ENCODE measurements at regions not wholly inside any gene's neighbourhood (a gene's known extent, or its start where the extent isn't known, plus 50 kb on each side); places are given as distances from the start of the nearest gene placed in this dataset.
A peak's percentile ranks its signal among the peaks of the same experiment; 100 is the strongest.

DNA sequence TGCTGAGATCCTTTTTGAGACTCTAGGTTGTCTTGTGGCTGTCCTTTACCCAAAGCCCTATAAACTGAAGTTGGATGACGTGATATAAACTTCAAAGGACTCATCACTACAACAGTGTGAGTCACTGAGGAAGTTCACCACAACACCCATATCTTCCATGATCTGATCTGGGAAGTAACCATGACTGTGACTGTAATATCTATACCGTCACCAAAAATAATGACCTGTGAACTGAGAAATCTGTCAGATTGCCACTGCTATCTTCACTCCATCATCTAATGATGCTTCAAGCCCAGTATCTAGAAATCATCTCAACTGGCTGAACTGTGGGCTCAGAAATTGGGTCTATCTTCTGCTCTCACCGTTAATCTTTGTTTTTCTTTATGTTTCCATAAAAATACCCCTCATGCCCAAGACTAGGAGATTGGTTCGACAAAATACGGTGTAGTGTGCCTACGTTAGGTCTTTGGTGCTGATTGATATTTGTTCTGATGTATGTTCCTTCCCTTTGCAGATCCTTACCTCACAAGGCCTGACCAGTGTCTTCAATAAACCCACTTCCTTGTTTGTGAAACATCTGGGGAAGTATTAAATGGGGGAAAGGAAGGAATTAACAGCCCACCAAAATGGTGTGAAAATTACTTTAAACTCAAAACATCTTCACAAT, 78.2 kb downstream of the MYL12B start:
- WGBS, 2 donors = 81 to 83% methylated on average over 6 of the region's 6 CpGs

DNA sequence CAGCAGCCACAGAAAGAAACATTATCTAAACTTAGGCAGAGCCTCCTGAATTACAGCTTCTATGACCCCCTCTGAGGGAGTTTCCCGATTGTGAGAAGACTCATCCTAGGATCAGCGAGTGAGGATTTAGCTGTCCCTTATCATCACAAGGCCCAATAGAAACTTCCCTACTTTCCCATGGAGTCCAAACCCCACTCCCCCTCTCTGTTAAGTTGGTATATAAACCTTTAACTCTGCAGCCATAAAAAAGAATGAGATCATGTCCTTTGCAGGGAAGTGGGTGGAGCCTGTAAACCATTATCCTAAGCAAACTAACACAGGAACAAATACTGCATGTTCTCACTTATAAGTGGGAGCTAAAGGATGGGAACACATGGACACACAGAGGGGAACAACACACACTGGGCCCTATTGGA, 78.8 kb downstream of the MYL12B start:
- DNase-seq (peak in 1 of 3 donors; percentile 9), ATAC-seq (ENCODE audit: insufficient read depth, low FRiP score) (no peak)
- Histone ChIP-seq H3K4me1 (ENCODE audit: control insufficient read depth in 5 of 5, insufficient read depth in 5 of 5, low read length in 5 of 5) (no peaks in the 10 kb centered on the region), H3K9ac (ENCODE audit: insufficient read depth in 1 of 2, low read length in 2 of 2) (no peak overlapping the region), H3K27me3 (ENCODE audit: control insufficient read depth in 3 of 3, insufficient read depth in 3 of 3, low read length in 2 of 3) (no peaks in the 10 kb centered on the region), H3K4me3 (no peak overlapping the region), H3K9me3 (ENCODE audit: control insufficient read depth in 4 of 4, insufficient read depth in 3 of 4, low read length in 3 of 4) (no peaks in the 10 kb centered on the region), H3K36me3 (ENCODE audit: control insufficient read depth in 4 of 4, insufficient read depth in 4 of 4, low read length in 4 of 4) (no peaks in the 10 kb centered on the region), H3K27ac (ENCODE audit: low read depth in 1 of 2, low read length in 1 of 2) (no peak overlapping the region)
- WGBS, 2 donors = 80 to 95% methylated on average over 2 of the region's 2 CpGs
- TF ChIP-seq, protein P1, sequence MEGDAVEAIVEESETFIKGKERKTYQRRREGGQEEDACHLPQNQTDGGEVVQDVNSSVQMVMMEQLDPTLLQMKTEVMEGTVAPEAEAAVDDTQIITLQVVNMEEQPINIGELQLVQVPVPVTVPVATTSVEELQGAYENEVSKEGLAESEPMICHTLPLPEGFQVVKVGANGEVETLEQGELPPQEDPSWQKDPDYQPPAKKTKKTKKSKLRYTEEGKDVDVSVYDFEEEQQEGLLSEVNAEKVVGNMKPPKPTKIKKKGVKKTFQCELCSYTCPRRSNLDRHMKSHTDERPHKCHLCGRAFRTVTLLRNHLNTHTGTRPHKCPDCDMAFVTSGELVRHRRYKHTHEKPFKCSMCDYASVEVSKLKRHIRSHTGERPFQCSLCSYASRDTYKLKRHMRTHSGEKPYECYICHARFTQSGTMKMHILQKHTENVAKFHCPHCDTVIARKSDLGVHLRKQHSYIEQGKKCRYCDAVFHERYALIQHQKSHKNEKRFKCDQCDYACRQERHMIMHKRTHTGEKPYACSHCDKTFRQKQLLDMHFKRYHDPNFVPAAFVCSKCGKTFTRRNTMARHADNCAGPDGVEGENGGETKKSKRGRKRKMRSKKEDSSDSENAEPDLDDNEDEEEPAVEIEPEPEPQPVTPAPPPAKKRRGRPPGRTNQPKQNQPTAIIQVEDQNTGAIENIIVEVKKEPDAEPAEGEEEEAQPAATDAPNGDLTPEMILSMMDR (IDR thresholded peaks at IDR 0.05; ENCODE audit: control extremely low read depth, extremely low read depth) = no peak

More for the DNA sequence above, 78.2 kb downstream of the MYL12B start:
- no peaks in the 10 kb centered on the region for H3K9me3 ChIP-seq (ENCODE audit: control insufficient read depth in 4 of 4, insufficient read depth in 3 of 4, low read length in 3 of 4)
- H3K36me3 ChIP-seq (ENCODE audit: control insufficient read depth in 4 of 4, insufficient read depth in 4 of 4, low read length in 4 of 4) = no peaks in the 10 kb centered on the region
- no peaks in the 10 kb centered on the region for H3K27me3 ChIP-seq (ENCODE audit: control insufficient read depth in 3 of 3, insufficient read depth in 3 of 3, low read length in 2 of 3)
- H3K4me1 ChIP-seq (ENCODE audit: control insufficient read depth in 5 of 5, insufficient read depth in 5 of 5, low read length in 5 of 5) = no peaks in the 10 kb centered on the region
- TF ChIP-seq, protein P1 (IDR thresholded peaks at IDR 0.05; ENCODE audit: control extremely low read depth, extremely low read depth) = no peak
- H3K4me3 ChIP-seq = no peak overlapping the region
- ATAC-seq (ENCODE audit: insufficient read depth, low FRiP score) (no peak), DNase-seq (no peak)
- no peak overlapping the region for H3K27ac ChIP-seq (ENCODE audit: low read depth in 1 of 2, low read length in 1 of 2)
- H3K9ac ChIP-seq (ENCODE audit: insufficient read depth in 1 of 2, low read length in 2 of 2) = no peak overlapping the region

DNA sequence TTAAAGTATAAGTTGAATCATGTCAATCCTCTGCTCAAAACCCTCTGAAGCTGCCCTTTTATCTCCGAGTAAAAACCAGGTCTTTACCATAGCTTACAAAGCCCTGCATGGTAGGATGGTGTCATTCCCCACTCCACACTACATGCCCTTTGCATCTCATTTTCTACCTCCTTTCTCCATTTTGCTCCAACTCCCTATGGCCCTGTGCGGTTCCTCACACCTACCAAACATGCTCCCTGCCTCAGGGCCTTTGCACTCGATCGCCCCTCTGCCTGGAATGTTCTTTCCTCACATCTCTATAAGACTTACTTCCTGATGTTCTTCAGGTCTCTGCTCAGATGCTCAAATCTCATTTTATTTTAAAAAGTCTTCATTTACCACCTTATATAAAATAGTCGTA, 80.7 kb downstream of the MYL12B start:
- DNase-seq (no peak), ATAC-seq (ENCODE audit: insufficient read depth, low FRiP score) (no peak)
- no peak overlapping the region for H3K27ac ChIP-seq (ENCODE audit: low read depth in 1 of 2, low read length in 1 of 2)
- H3K27me3 ChIP-seq (ENCODE audit: control insufficient read depth in 3 of 3, insufficient read depth in 3 of 3, low read length in 2 of 3) = no peaks in the 10 kb centered on the region
- no peaks in the 10 kb centered on the region for H3K4me1 ChIP-seq (ENCODE audit: control insufficient read depth in 5 of 5, insufficient read depth in 5 of 5, low read length in 5 of 5)
- no peaks in the 10 kb centered on the region for H3K9me3 ChIP-seq (ENCODE audit: control insufficient read depth in 4 of 4, insufficient read depth in 3 of 4, low read length in 3 of 4)
- TF ChIP-seq, protein P1 (IDR thresholded peaks at IDR 0.05; ENCODE audit: control extremely low read depth, extremely low read depth) = no peak
- H3K36me3 ChIP-seq (ENCODE audit: control insufficient read depth in 4 of 4, insufficient read depth in 4 of 4, low read length in 4 of 4) = no peaks in the 10 kb centered on the region
- H3K4me3 ChIP-seq = no peak overlapping the region
- WGBS, 2 donors = 97% methylated on average over 5 of the region's 5 CpGs
- H3K9ac ChIP-seq (ENCODE audit: insufficient read depth in 1 of 2, low read length in 2 of 2) = no peak overlapping the region

DNA sequence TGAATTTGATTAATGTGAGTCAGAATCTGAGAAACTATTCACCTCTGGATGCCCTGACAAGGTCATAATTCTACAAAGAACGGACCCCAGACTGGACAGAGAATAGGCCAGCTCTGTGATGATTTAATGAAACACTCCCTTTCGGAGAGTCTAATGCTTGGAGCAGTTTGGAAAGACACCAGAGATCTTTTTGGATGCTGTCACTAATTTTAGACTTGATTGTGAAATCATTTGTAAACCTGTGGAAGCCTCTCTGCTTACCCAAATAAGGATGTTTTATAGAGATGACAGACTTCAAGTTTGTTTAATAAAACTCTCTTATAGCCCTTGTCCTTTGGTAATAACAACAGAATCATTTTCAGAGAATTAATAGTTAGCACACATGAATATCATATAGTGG, 83.5 kb downstream of the MYL12B start:
- H3K4me3 ChIP-seq = no peak overlapping the region
- WGBS, 2 donors = 72 to 82% methylated on average over 2 of the region's 2 CpGs
- DNase-seq = peak in 1 of 3 donors; percentile 9
- H3K27me3 ChIP-seq (ENCODE audit: control insufficient read depth in 3 of 3, insufficient read depth in 3 of 3, low read length in 2 of 3) = no peaks in the 10 kb centered on the region
- no peaks in the 10 kb centered on the region for H3K4me1 ChIP-seq (ENCODE audit: control insufficient read depth in 5 of 5, insufficient read depth in 5 of 5, low read length in 5 of 5)
- ATAC-seq (ENCODE audit: insufficient read depth, low FRiP score) = no peak
- H3K9ac ChIP-seq (ENCODE audit: insufficient read depth in 1 of 2, low read length in 2 of 2) = no peak overlapping the region
- H3K36me3 ChIP-seq (ENCODE audit: control insufficient read depth in 4 of 4, insufficient read depth in 4 of 4, low read length in 4 of 4) = no peaks in the 10 kb centered on the region
- TF ChIP-seq, protein P1 (IDR thresholded peaks at IDR 0.05; ENCODE audit: control extremely low read depth, extremely low read depth) = no peak
- H3K27ac ChIP-seq (ENCODE audit: low read depth in 1 of 2, low read length in 1 of 2) = no peak overlapping the region
- no peaks in the 10 kb centered on the region for H3K9me3 ChIP-seq (ENCODE audit: control insufficient read depth in 4 of 4, insufficient read depth in 3 of 4, low read length in 3 of 4)

Measured in lung (tissue), 11 donors.